ENCODE measurements at regions not wholly inside any gene's neighbourhood (a gene's known extent, or its start where the extent isn't known, plus 50 kb on each side); places are given as distances from the start of the nearest gene placed in this dataset.

- TF ChIP-seq, protein P1, sequence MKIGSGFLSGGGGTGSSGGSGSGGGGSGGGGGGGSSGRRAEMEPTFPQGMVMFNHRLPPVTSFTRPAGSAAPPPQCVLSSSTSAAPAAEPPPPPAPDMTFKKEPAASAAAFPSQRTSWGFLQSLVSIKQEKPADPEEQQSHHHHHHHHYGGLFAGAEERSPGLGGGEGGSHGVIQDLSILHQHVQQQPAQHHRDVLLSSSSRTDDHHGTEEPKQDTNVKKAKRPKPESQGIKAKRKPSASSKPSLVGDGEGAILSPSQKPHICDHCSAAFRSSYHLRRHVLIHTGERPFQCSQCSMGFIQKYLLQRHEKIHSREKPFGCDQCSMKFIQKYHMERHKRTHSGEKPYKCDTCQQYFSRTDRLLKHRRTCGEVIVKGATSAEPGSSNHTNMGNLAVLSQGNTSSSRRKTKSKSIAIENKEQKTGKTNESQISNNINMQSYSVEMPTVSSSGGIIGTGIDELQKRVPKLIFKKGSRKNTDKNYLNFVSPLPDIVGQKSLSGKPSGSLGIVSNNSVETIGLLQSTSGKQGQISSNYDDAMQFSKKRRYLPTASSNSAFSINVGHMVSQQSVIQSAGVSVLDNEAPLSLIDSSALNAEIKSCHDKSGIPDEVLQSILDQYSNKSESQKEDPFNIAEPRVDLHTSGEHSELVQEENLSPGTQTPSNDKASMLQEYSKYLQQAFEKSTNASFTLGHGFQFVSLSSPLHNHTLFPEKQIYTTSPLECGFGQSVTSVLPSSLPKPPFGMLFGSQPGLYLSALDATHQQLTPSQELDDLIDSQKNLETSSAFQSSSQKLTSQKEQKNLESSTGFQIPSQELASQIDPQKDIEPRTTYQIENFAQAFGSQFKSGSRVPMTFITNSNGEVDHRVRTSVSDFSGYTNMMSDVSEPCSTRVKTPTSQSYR (CRISPR knock-in tag; IDR thresholded peaks at IDR 0.05): no peak
These were observed 618.9 kb upstream of the KCNMB2 start (continued) for GRCh38 chr3:177917234-177917861.

- ATAC-seq (no peak), DNase-seq (ENCODE audit: low spot score) (no peak)
- no peaks in the 10 kb centered on the region for H3K36me3 Mint-ChIP-seq
- H3K9me3 Mint-ChIP-seq: peaks cover 6% of the 10 kb centered on the region
- TF ChIP-seq, protein P2, sequence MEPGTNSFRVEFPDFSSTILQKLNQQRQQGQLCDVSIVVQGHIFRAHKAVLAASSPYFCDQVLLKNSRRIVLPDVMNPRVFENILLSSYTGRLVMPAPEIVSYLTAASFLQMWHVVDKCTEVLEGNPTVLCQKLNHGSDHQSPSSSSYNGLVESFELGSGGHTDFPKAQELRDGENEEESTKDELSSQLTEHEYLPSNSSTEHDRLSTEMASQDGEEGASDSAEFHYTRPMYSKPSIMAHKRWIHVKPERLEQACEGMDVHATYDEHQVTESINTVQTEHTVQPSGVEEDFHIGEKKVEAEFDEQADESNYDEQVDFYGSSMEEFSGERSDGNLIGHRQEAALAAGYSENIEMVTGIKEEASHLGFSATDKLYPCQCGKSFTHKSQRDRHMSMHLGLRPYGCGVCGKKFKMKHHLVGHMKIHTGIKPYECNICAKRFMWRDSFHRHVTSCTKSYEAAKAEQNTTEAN (CRISPR knock-in tag; IDR thresholded peaks at IDR 0.05): no peak
- CTCF ChIA-PET: no interaction called here
- POLR2A ChIA-PET: interaction anchor here (1.5 kb wide), 1 partner anchor 15 kb away, joined by 3 read pairs; no protein-coding TSS in a partner anchor
- no peak overlapping the region for H3K4me3 Mint-ChIP-seq
- no peaks in the 10 kb centered on the region for H3K27me3 Mint-ChIP-seq (ENCODE audit: low read depth)
- H3K27ac Mint-ChIP-seq: no peak overlapping the region
- peaks cover 10% of the 10 kb centered on the region for H3K4me1 Mint-ChIP-seq
These were observed 615.1 kb upstream of the KCNMB2 start for GRCh38 chr3:177921153-177921552.

GRCh38 chr3:177924261-177924660, 612.0 kb upstream of the KCNMB2 start:
- POLR2A ChIA-PET: no interaction called here
- Mint-ChIP-seq H3K36me3 (no peaks in the 10 kb centered on the region), H3K27me3 (ENCODE audit: low read depth) (no peaks in the 10 kb centered on the region), H3K4me1 (peaks cover 12% of the 10 kb centered on the region), H3K4me3 (no peak overlapping the region), H3K27ac (no peak overlapping the region), H3K9me3 (no peaks in the 10 kb centered on the region)
- ATAC-seq (no peak), DNase-seq (ENCODE audit: low spot score) (no peak)
- TF ChIP-seq E2F4 (CRISPR knock-in tag; IDR thresholded peaks at IDR 0.05; ENCODE audit: borderline replicate concordance, low read depth): no peak
- TF ChIP-seq ZNF263 (CRISPR knock-in tag; IDR thresholded peaks at IDR 0.05; ENCODE audit: low read depth): no peak
- no peak for TF ChIP-seq NR2C2 (CRISPR knock-in tag; IDR thresholded peaks at IDR 0.05)
- CTCF ChIA-PET: no interaction called here

GRCh38 chr3:177928172-177928873, 607.9 kb upstream of the KCNMB2 start:
- Mint-ChIP-seq H3K27ac (no peak overlapping the region), H3K36me3 (no peaks in the 10 kb centered on the region), H3K4me1 (0 out of 2 replicates have a peak, but pooled peaks cover 3% of the 10 kb centered on the region), H3K9me3 (no peaks in the 10 kb centered on the region), H3K4me3 (no peak overlapping the region), H3K27me3 (ENCODE audit: low read depth) (no peaks in the 10 kb centered on the region)
- CTCF ChIA-PET: no interaction called here
- POLR2A ChIA-PET: no interaction called here
- DNase-seq (ENCODE audit: low spot score) (no peak), ATAC-seq (no peak)
- TF ChIP-seq, protein P3, sequence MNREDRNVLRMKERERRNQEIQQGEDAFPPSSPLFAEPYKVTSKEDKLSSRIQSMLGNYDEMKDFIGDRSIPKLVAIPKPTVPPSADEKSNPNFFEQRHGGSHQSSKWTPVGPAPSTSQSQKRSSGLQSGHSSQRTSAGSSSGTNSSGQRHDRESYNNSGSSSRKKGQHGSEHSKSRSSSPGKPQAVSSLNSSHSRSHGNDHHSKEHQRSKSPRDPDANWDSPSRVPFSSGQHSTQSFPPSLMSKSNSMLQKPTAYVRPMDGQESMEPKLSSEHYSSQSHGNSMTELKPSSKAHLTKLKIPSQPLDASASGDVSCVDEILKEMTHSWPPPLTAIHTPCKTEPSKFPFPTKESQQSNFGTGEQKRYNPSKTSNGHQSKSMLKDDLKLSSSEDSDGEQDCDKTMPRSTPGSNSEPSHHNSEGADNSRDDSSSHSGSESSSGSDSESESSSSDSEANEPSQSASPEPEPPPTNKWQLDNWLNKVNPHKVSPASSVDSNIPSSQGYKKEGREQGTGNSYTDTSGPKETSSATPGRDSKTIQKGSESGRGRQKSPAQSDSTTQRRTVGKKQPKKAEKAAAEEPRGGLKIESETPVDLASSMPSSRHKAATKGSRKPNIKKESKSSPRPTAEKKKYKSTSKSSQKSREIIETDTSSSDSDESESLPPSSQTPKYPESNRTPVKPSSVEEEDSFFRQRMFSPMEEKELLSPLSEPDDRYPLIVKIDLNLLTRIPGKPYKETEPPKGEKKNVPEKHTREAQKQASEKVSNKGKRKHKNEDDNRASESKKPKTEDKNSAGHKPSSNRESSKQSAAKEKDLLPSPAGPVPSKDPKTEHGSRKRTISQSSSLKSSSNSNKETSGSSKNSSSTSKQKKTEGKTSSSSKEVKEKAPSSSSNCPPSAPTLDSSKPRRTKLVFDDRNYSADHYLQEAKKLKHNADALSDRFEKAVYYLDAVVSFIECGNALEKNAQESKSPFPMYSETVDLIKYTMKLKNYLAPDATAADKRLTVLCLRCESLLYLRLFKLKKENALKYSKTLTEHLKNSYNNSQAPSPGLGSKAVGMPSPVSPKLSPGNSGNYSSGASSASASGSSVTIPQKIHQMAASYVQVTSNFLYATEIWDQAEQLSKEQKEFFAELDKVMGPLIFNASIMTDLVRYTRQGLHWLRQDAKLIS (CRISPR knock-in tag; IDR thresholded peaks at IDR 0.05; ENCODE audit: borderline replicate concordance): no peak
- TF ChIP-seq CTCF (IDR thresholded peaks at IDR 0.05): no peak
- TF ChIP-seq TP53 (CRISPR knock-in tag; IDR thresholded peaks at IDR 0.05): no peak
- TF ChIP-seq, protein P4, sequence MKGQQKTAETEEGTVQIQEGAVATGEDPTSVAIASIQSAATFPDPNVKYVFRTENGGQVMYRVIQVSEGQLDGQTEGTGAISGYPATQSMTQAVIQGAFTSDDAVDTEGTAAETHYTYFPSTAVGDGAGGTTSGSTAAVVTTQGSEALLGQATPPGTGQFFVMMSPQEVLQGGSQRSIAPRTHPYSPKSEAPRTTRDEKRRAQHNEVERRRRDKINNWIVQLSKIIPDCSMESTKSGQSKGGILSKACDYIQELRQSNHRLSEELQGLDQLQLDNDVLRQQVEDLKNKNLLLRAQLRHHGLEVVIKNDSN (CRISPR knock-in tag; IDR thresholded peaks at IDR 0.05): no peak
- no peak for TF ChIP-seq ATF3 (CRISPR knock-in tag; conservative IDR thresholded peaks at IDR 0.05)
- TF ChIP-seq, protein P5, sequence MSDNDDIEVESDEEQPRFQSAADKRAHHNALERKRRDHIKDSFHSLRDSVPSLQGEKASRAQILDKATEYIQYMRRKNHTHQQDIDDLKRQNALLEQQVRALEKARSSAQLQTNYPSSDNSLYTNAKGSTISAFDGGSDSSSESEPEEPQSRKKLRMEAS (CRISPR knock-in tag; IDR thresholded peaks at IDR 0.05): no peak
